HEK293T (cell line): ENCODE measurements at regions not wholly inside any gene's neighbourhood (a gene's known extent, or its start where the extent isn't known, plus 50 kb on each side); places are given as distances from the start of the nearest gene placed in this dataset.

ENCODE experiments used
- CTCF ChIA-PET: fragments of 350-600 bp; formaldehyde crosslinking; extraction: SDS; loops from one replicate; lab custom pipeline; 2021; ENCODE audit warnings: antibody characterized with exemption, inconsistent platforms; lab: Yijun Ruan, JAX
- POLR2A ChIA-PET: fragments of 350-600 bp; formaldehyde crosslinking; extraction: SDS; loops from one replicate; lab custom pipeline; 2020; ENCODE audit warnings: antibody characterized with exemption, inconsistent platforms; lab: Yijun Ruan, JAX
- DNase-seq: peaks from one replicate; pipeline ENCODE4 v3.0.0; 2012; ENCODE audit warnings: mixed read lengths; ENCODE audit errors: extremely low spot score
- ARNT ChIP-seq: fragments of 450-650 bp; IDR thresholded peaks from 2 replicates; pipeline ENCODE4 v1.6.1; 2017; ENCODE audit warnings: mild to moderate bottlenecking
- BHLHE40 ChIP-seq: fragments of 450-650 bp; IDR thresholded peaks from 2 replicates; pipeline ENCODE4 v1.6.1; 2016; ENCODE audit warnings: mild to moderate bottlenecking, moderate library complexity, borderline replicate concordance
- CTBP1 ChIP-seq: fragments of 450-650 bp; IDR thresholded peaks from 2 replicates; pipeline ENCODE4 v1.6.1; 2016; ENCODE audit warnings: borderline replicate concordance
- ELF4 ChIP-seq: fragments of 450-650 bp; IDR thresholded peaks from 2 replicates; pipeline ENCODE4 v1.6.1; 2017; ENCODE audit warnings: antibody characterized with exemption
- FOXA1 ChIP-seq: fragments of 450-650 bp; IDR thresholded peaks from 2 replicates; pipeline ENCODE4 v1.6.1; 2016; ENCODE audit warnings: mild to moderate bottlenecking
- FOXK2 ChIP-seq: fragments of 450-650 bp; IDR thresholded peaks from 2 replicates; pipeline ENCODE4 v1.6.1; 2016; ENCODE audit warnings: mild to moderate bottlenecking
- FOXM1 ChIP-seq: fragments of 450-650 bp; IDR thresholded peaks from 2 replicates; pipeline ENCODE4 v1.6.1; 2017; ENCODE audit warnings: mild to moderate bottlenecking, borderline replicate concordance
- HDGF ChIP-seq: fragments of 450-650 bp; IDR thresholded peaks from 2 replicates; pipeline ENCODE4 v1.6.1; 2017; ENCODE audit warnings: antibody characterized with exemption, borderline replicate concordance
- L3MBTL2 ChIP-seq: fragments of 450-650 bp; conservative IDR thresholded peaks from 2 replicates; pipeline ENCODE4 v1.6.1; 2016; ENCODE audit warnings: mild to moderate bottlenecking
- LEF1 ChIP-seq: fragments of 450-650 bp; IDR thresholded peaks from 2 replicates; pipeline ENCODE4 v1.6.1; 2017; ENCODE audit warnings: mild to moderate bottlenecking, borderline replicate concordance
- NFRKB ChIP-seq: fragments of 450-650 bp; IDR thresholded peaks from 2 replicates; pipeline ENCODE4 v1.6.1; 2016; ENCODE audit warnings: mild to moderate bottlenecking, moderate library complexity
- SP1 ChIP-seq: fragments of 450-650 bp; IDR thresholded peaks from 2 replicates; pipeline ENCODE4 v1.6.1; 2017
- SUZ12 ChIP-seq: fragments of 450-650 bp; IDR thresholded peaks from 2 replicates; pipeline ENCODE4 v1.6.1; 2016; ENCODE audit warnings: mild to moderate bottlenecking
- TARDBP ChIP-seq: fragments of 450-650 bp; IDR thresholded peaks from 2 replicates; pipeline ENCODE4 v1.6.1; 2016
- ZNF384 ChIP-seq: fragments of 450-650 bp; IDR thresholded peaks from 2 replicates; pipeline ENCODE4 v1.6.1; 2016
- TF ChIP-seq, protein P1 (sequence below): fragments of 450-650 bp; IDR thresholded peaks from 2 replicates; pipeline ENCODE4 v1.6.1; 2016

DNA sequence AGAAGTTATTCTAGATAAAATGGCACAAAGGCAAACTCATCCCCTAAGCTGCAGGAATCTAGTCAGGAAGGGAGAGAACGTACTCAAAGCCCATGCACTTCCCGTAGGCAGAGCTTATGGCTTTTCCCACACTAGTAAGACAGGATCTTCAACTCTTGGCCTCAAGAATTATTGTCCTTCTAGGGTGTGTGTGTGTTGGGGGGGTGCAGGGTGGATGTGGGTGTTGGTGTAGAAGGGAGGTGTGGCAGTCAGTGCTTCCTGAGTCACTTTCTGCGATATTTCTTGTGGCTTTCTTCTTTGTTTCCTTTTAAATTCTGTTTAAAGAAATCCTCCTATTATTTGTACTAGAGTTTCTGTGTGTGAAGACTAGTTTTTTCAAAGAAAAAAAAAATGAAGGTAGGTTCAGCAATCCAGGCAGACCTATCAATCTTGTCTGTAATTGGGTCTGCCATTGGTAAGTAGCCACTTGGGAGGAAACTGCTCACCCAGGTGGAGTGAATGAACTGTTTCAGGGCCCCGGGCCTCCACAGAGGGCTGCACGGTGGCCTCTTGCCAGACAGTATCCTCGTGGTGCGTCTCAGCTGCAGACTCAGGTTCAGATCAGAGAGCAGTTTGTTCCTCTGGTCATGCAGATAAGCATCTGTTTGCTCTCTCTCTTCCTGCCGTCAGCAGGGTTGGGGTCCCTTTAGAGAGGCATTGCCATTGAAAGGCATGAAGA, 131.9 kb downstream of the NPR3 start:
- ChIA-PET CTCF (no interaction called here), POLR2A (no interaction called here)
- no peak for TF ChIP-seq BHLHE40
- no peak for TF ChIP-seq CTBP1
- TF ChIP-seq LEF1 = no peak
- TF ChIP-seq NFRKB = no peak
- TF ChIP-seq FOXK2 = no peak
- TF ChIP-seq ARNT = no peak
- TF ChIP-seq TARDBP = no peak
- no peak for TF ChIP-seq ZNF384
- no peak for TF ChIP-seq ELF4
- DNase-seq = no peak

DNA sequence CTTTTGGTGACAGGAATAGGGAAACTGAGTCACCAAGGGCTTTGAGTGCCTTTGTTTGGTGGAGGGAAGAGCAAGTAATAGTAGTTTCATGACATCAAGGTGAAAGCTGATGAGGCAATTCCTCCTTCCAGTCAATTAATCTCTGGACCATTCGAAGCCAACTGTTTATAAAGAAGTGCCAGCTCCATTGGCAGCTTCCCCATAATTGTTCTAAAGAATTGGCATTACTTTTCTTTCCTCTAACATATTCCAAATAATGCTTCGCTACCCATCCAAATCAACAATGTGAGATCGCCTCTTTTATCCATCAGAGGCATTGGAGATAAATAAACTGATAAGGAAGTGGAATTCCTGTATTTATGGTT, 132.4 kb downstream of the NPR3 start:
- ChIA-PET CTCF (no interaction called here), POLR2A (no interaction called here)
- TF ChIP-seq, protein P1, sequence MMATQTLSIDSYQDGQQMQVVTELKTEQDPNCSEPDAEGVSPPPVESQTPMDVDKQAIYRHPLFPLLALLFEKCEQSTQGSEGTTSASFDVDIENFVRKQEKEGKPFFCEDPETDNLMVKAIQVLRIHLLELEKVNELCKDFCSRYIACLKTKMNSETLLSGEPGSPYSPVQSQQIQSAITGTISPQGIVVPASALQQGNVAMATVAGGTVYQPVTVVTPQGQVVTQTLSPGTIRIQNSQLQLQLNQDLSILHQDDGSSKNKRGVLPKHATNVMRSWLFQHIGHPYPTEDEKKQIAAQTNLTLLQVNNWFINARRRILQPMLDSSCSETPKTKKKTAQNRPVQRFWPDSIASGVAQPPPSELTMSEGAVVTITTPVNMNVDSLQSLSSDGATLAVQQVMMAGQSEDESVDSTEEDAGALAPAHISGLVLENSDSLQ = no peak
- TF ChIP-seq LEF1 = no peak
- no peak for DNase-seq

DNA sequence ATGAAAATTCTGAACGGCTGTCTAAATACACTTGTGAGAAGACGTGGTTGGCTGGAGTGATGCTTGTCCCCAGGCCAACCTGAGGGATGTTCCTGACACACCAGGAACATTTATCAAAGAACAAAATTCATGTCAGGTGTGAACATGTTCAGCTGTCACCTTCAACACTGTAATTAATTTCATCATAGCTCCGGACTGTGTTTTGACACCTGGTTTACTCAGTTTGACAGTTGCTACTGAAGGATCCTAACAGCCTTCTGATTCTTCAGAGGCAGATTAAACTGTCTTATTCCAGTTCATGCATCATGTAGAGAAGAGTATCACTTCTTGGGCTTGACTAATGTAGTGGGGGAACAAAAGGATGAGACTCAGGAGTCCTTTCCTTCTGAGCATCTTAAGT, 134.1 kb downstream of the NPR3 start:
- no peak for DNase-seq
- ChIA-PET CTCF (no interaction called here), POLR2A (no interaction called here)
- TF ChIP-seq L3MBTL2 (no peak), LEF1 (no peak), FOXA1 (no peak), SP1 (no peak), HDGF (no peak), BHLHE40 (no peak), NFRKB (no peak)

DNA sequence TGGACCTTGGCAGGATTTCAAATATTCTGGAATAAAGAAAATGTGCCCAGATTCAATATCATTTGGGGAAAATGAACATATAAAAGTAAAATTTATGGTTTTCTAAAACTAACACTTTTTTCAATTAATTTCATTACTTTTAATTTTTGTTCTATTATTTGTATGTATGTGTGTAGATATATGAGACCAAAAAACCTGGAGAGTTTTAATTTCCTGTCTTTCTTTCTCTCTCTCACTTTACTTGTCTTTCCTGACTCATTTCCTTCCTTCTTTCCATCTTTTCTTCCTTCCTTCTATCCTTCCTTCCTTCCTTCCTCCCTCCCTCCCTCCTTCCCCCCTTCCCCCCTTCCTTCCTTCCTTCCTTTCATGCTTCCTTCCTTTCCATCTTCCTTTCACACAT, 137.0 kb downstream of the NPR3 start:
- TF ChIP-seq ARNT (no peak), FOXM1 (no peak)
- no peak for DNase-seq
- ChIA-PET CTCF (no interaction called here), POLR2A (no interaction called here)

DNA sequence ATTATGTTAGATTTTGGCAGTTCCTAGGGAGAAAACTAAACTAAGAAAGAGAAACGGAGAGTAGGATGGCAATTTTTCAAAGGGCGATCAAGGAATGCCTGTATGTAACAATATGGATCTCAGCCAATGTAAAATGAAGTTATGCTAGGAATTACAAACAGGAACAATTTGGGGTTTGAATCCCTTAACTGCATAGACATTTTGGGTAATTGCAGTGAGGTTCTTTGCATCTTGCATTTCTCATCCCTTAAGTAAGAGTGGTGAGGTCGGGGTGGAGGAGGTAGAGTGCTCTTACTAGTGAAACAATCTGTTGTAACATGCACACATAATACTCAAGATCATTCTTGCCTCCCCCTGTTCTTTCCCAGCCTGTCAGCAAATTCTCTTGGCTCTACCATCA, 137.6 kb downstream of the NPR3 start:
- TF ChIP-seq BHLHE40 = no peak
- no peak for TF ChIP-seq CTBP1
- no peak for TF ChIP-seq HDGF
- TF ChIP-seq ELF4 = no peak
- no peak for TF ChIP-seq ZNF384
- no peak for TF ChIP-seq L3MBTL2
- TF ChIP-seq FOXM1 = no peak
- POLR2A ChIA-PET = no interaction called here
- no peak for DNase-seq
- CTCF ChIA-PET = no interaction called here

DNA sequence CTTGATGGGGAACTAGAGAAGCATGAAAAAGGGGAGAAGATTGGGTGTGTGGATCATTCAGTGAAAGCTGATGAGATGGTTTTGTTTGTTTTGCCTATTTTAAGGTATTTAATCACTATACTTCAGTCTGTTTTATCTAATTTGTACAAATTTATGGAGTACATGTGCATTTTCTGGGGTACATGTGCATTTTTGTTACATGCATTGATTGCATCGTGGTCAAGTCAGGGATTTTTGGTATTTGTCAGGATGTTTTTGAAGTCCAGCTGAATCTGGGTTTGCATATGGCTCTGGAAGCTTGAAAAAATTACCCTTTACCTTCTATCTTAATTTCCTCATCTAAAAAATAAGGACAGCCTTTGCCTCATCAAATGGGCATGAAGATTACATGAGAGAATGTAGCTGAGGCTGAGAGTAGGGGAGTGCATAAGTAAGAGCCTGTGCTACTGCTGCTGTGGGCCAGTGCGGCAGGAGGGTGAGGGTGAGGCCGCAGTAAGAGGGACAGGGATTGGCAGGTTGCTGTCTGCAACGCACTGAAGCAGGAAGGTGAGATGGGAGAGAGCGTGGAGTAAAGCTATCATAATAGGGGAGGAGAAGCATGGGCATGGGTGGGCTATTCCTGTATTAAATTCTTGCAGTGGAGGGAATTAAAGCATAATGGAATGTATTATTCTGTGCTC, 139.8 kb downstream of the NPR3 start:
- no peak for DNase-seq
- TF ChIP-seq FOXM1 = no peak
- no peak for TF ChIP-seq CTBP1
- TF ChIP-seq, protein P1 = no peak
- TF ChIP-seq ELF4 = no peak
- no peak for TF ChIP-seq ZNF384
- no peak for TF ChIP-seq L3MBTL2
- TF ChIP-seq SUZ12 = no peak
- TF ChIP-seq BHLHE40 = no peak
- no peak for TF ChIP-seq NFRKB
- TF ChIP-seq FOXK2 = no peak
- no peak for TF ChIP-seq TARDBP
- no peak for TF ChIP-seq SP1
- POLR2A ChIA-PET = no interaction called here
- CTCF ChIA-PET = no interaction called here

DNA sequence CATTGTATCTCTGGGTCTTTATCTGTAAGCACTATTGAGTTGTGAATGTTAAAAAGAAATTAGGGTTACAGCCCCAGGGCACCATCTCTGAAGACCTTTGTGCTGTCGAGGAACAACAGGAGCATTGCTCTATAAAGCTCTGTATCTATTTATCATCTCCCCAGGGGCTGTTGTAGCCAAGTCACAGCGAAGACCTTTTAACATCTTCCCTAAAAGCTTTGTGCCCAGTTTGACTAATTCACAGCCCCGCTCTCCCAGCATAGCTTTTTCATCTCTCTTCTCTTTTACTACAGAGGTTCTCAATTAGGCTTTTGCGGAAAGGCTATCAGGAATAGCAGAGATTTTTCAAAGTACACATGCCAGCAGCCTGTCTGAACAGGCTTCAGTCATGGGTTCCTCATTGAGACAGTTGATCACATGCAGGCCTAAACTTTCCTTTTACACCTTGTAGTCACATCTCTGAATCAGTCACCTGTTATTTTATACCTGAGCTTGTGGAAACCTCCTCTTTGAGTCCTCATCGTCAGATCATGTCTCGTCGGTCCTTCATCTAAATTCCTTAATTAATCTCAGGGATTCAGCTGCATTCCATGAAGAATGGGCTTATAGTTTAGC, 140.5 kb downstream of the NPR3 start:
- DNase-seq = no peak
- TF ChIP-seq, protein P1 = no peak
- TF ChIP-seq TARDBP = no peak
- no peak for TF ChIP-seq LEF1
- no peak for TF ChIP-seq SUZ12
- ChIA-PET CTCF (interaction anchor here (0.9 kb wide), 1 partner anchor 240 kb away, joined by 4 read pairs; no protein-coding TSS in a partner anchor), POLR2A (no interaction called here)
